ENCODE measurements at regions not wholly inside any gene's neighbourhood (a gene's known extent, or its start where the extent isn't known, plus 50 kb on each side); places are given as distances from the start of the nearest gene placed in this dataset.

- H3K4me3 ChIP-seq, result no peak overlapping the region
- H3K79me2 ChIP-seq (ENCODE audit: low read depth), result no peaks in the 10 kb centered on the region
- DNase-seq, result no peak
- no peaks in the 10 kb centered on the region for H3K36me3 ChIP-seq (ENCODE audit: low read depth)
- H3K4me1 ChIP-seq (replicated peaks; ENCODE audit: insufficient read depth), result peaks cover 41% of the 10 kb centered on the region
- no peaks in the 10 kb centered on the region for H4K20me1 ChIP-seq (ENCODE audit: insufficient read depth)
- no TSS peak for BruUV-seq (replicated peaks)
- H3K4me2 ChIP-seq, result 0 out of 2 replicates have a peak overlapping the region, but pooled peaks have one; percentile 1
- H3K27ac ChIP-seq, result peak overlapping the region; percentile 13; the same call in 1 of the 2 replicates
- POLR2A ChIA-PET (ENCODE audit: unreplicated experiment), result interaction anchor here (0.7 kb wide), 1 partner anchor 200 kb away, joined by 16 read pairs; no protein-coding TSS in a partner anchor
- peaks cover 8% of the 10 kb centered on the region; the same call in 1 of the 2 replicates for H3F3A ChIP-seq (ENCODE audit: insufficient read depth, low read depth)
- no peaks in the 10 kb centered on the region for H3K9me3 ChIP-seq (ENCODE audit: insufficient read depth, low read depth)
- H2AFZ ChIP-seq, result no peak overlapping the region
- TF ChIP-seq CTCF (conservative IDR thresholded peaks at IDR 0.05), result no peak
- TF ChIP-seq EZH2 (IDR thresholded peaks at IDR 0.05; ENCODE audit: low read depth), result no peak
- H3K9me2 ChIP-seq (ENCODE audit: insufficient read depth), result no peaks in the 10 kb centered on the region
- intact Hi-C loops (cut with micrococcal nuclease; ENCODE audit: unreplicated experiment), result no loop called here
- no peaks in the 10 kb centered on the region for H3K27me3 ChIP-seq (ENCODE audit: insufficient read depth, low read depth)
- CTCF ChIA-PET, result no interaction called here
Observed at GRCh38 chr6:106886922-106887797, 87.4 kb downstream of the CD24 start.

DNA sequence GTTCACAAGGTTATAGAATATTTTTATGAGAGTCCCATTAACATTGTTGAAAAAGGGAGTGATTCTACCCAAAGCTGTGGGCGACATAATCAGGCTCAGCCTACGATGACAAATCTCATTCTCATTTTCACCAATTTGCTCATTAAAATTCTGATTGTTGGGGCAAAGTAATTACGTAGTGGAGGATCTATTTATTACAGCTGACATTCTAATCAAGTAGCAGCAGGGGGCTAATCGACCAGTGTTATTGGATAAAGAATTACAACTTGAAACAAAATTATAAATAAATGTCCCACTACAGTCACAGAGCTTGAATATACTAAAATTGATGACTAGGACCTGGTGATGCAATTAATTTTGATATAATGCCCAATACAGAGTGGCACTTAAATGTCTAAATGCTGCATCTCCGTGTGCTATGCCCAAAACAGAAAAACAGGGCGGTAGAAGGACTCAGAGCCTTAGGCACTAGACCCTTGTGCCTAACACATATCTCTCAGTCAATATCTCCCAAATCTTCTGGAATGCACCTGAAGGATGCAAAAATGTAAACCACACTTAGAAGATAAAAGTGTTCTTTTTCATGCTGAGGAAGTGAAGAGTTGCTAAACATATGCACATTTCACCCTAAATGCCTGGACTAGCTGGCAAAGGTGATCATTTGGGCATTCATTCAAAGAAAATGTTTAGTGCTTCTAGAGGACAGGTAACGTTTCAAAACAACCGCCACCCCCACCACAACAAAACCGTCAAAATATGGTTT, 88.3 kb downstream of the CD24 start:
- Histone ChIP-seq H2AFZ (no peak overlapping the region), H3K4me2 (no peak overlapping the region)
- CTCF ChIA-PET, result no interaction called here

More for the DNA sequence above, 88.3 kb downstream of the CD24 start:
- no TSS peak for BruUV-seq (replicated peaks)
- Histone ChIP-seq H3K4me3 (no peak overlapping the region), H3K79me2 (ENCODE audit: low read depth) (no peaks in the 10 kb centered on the region), H4K20me1 (ENCODE audit: insufficient read depth) (no peaks in the 10 kb centered on the region), H3F3A (ENCODE audit: insufficient read depth, low read depth) (peaks cover 8% of the 10 kb centered on the region; the same call in 1 of the 2 replicates), H3K4me1 (replicated peaks; ENCODE audit: insufficient read depth) (peaks cover 46% of the 10 kb centered on the region), H3K9me2 (ENCODE audit: insufficient read depth) (no peaks in the 10 kb centered on the region), H3K27ac (no peak overlapping the region), H3K36me3 (ENCODE audit: low read depth) (no peaks in the 10 kb centered on the region), H3K27me3 (ENCODE audit: insufficient read depth, low read depth) (no peaks in the 10 kb centered on the region), H3K9me3 (ENCODE audit: insufficient read depth, low read depth) (no peaks in the 10 kb centered on the region)
- DNase-seq, result no peak
- POLR2A ChIA-PET (ENCODE audit: unreplicated experiment), result no interaction called here
- TF ChIP-seq EZH2 (IDR thresholded peaks at IDR 0.05; ENCODE audit: low read depth), result no peak
- no peak for TF ChIP-seq CTCF (conservative IDR thresholded peaks at IDR 0.05)
- intact Hi-C loops (cut with micrococcal nuclease; ENCODE audit: unreplicated experiment), result no loop called here

Measured in PC-9 (cell line).